Immature natural killer cell (primary cell): ENCODE measurements at regions not wholly inside any gene's neighbourhood (a gene's known extent, or its start where the extent isn't known, plus 50 kb on each side); places are given as distances from the start of the nearest gene placed in this dataset.
"Not testable (repeated sequence)": the region's sequence is repeated elsewhere in the genome, so short reads cannot be mapped to it uniquely, and the experiment has no call there.

ENCODE experiments used
- DNase-seq, 3 donors: peaks; one replicate each; pipeline ENCODE4 v3.0.0; 2022; ENCODE audit warnings: mixed read lengths in 1 of 3
- H3K27ac Mint-ChIP-seq, 6 donors: one replicate each; pipeline ENCODE4 v1.8.0; 2020; ENCODE audit warnings: mixed read lengths in 6 of 6, mild to moderate bottlenecking in 5 of 6, inconsistent platforms in 4 of 6, moderate library complexity in 3 of 6
- H3K27me3 Mint-ChIP-seq, 3 donors: one replicate each; pipeline ENCODE4 v1.8.0; 2020 to 2021; ENCODE audit warnings: low read depth in 3 of 3, mild to moderate bottlenecking in 3 of 3, mixed read lengths in 3 of 3, moderate library complexity in 3 of 3, inconsistent platforms in 1 of 3
- H3K36me3 Mint-ChIP-seq, 3 donors: one replicate each; pipeline ENCODE4 v1.8.0; 2020; ENCODE audit warnings: mixed read lengths in 3 of 3, inconsistent platforms in 2 of 3, mild to moderate bottlenecking in 2 of 3
- H3K4me1 Mint-ChIP-seq, 2 donors: one replicate each; pipeline ENCODE4 v1.8.0; 2020; ENCODE audit warnings: inconsistent platforms in 2 of 2, mild to moderate bottlenecking in 2 of 2, mixed read lengths in 2 of 2, moderate library complexity in 1 of 2
- H3K4me3 Mint-ChIP-seq, 5 donors: one replicate each; pipeline ENCODE4 v1.8.0; 2020; ENCODE audit warnings: mild to moderate bottlenecking in 5 of 5, mixed read lengths in 5 of 5, inconsistent platforms in 3 of 5, moderate library complexity in 3 of 5
- H3K9me3 Mint-ChIP-seq, 6 donors: one replicate each; pipeline ENCODE4 v1.8.0; 2020; ENCODE audit warnings: mild to moderate bottlenecking in 6 of 6, mixed read lengths in 6 of 6, inconsistent platforms in 4 of 6, moderate library complexity in 3 of 6

DNA sequence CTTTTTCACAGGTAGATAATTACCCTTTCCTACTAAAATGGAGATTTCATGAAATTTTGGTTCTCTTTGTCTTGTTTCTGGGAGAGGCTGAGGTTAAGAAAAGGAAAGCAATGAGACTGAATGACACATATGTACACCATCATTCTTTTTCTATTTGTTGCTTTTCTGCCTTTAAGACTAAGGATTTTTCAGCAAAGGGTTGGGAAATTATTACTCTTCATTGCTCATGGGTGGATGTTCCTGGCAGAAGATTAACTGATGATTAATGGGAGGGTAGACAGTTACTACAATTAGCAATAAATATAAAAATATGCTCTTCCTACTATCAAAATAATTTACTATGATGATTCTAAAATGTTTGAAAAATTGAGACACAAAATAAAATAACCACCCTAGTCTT lies 316.5 kb upstream of the USP24 start:
- Mint-ChIP-seq H3K4me3 (no peak overlapping the region), H3K36me3 (no peaks in the 10 kb centered on the region), H3K9me3 (no peaks in the 10 kb centered on the region), H3K27ac (peak overlapping the region in 1 of 6 donors; percentile 42), H3K27me3 (peaks cover 2 to 9% (median 4%) of the 10 kb centered on the region in 3 donors), H3K4me1 (peaks cover 50 to 55% of the 10 kb centered on the region in 2 donors)
- DNase-seq: no peak

- H3K9me3 Mint-ChIP-seq: no peaks in the 10 kb centered on the region
- no peak for DNase-seq
- H3K4me3 Mint-ChIP-seq: no peak overlapping the region
- H3K27ac Mint-ChIP-seq: peak overlapping the region in 1 of 6 donors; percentile 42
- H3K4me1 Mint-ChIP-seq: peaks cover 43 to 48% of the 10 kb centered on the region in 2 donors
- no peaks in the 10 kb centered on the region for H3K36me3 Mint-ChIP-seq
- H3K27me3 Mint-ChIP-seq: peaks cover 2 to 13% (median 4%) of the 10 kb centered on the region in 3 donors
Measured at GRCh38 chr1:55530749-55531478, 315.8 kb upstream of the USP24 start.

DNA sequence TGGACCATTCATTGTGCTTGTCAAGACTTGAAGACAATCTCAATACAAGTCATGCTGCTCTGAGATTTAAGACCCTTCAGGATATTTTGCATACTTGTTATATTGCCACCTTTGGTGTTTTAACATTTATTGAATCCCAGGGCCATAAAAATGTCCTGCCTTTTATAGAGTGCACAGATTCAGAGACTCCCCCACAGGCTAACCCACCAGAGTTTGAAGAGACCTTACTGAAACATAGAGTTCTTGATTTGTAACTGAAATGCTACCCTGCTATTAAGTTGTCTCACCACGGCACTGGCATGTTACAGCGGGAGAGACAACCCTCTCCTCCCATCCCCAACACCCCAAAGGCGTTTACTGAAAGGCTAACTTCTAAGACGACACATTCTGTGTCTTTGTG lies 313.9 kb upstream of the USP24 start:
- peak overlapping the region; percentile 12 to 70 (median 51) for H3K4me3 Mint-ChIP-seq
- no peak for DNase-seq
- no peaks in the 10 kb centered on the region for H3K9me3 Mint-ChIP-seq
- no peaks in the 10 kb centered on the region for H3K36me3 Mint-ChIP-seq
- peaks cover 27 to 29% of the 10 kb centered on the region in 2 donors for H3K4me1 Mint-ChIP-seq
- peak overlapping the region in 2 of 6 donors; percentile 3 to 38 for H3K27ac Mint-ChIP-seq
- H3K27me3 Mint-ChIP-seq: peaks cover 2 to 13% (median 2%) of the 10 kb centered on the region in 3 donors

DNA sequence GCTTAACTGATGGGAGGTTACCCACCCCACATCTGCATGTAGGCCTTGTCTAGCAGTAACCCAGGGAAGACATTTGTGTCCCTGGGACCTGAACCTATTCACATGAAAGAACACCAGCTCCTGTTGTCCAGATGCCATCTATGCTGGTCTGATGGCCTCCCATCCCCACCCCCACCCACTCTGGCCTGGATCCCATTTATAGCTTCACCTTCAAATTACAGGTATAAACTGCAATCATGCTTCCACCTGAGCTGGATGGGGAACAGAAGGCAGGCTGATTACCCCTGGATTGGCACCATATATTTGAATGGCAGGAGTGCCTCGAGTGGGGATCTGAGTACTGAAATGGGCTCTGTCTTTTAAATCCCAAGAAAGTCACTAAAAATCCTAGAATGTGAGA lies 312.7 kb upstream of the USP24 start:
- peak overlapping the region in 2 of 5 donors; percentile 51 to 61 for H3K4me3 Mint-ChIP-seq
- H3K27me3 Mint-ChIP-seq: peaks cover 3 to 13% (median 5%) of the 10 kb centered on the region in 3 donors
- H3K27ac Mint-ChIP-seq: peak overlapping the region in 1 of 6 donors; percentile 75
- no peaks in the 10 kb centered on the region for H3K9me3 Mint-ChIP-seq
- H3K36me3 Mint-ChIP-seq: no peaks in the 10 kb centered on the region
- peaks cover 23 to 25% of the 10 kb centered on the region in 2 donors for H3K4me1 Mint-ChIP-seq
- no peak for DNase-seq

GRCh38 chr1:55526716-55527115 lies 311.6 kb upstream of the USP24 start:
- Mint-ChIP-seq H3K27ac (no peak overlapping the region), H3K27me3 (peaks cover 3 to 13% (median 6%) of the 10 kb centered on the region in 3 donors), H3K4me1 (peaks cover 23 to 25% of the 10 kb centered on the region in 2 donors), H3K36me3 (no peaks in the 10 kb centered on the region), H3K9me3 (no peaks in the 10 kb centered on the region), H3K4me3 (no peak overlapping the region)
- DNase-seq: no peak

- Mint-ChIP-seq H3K4me3 (no peak overlapping the region), H3K36me3 (no peaks in the 10 kb centered on the region), H3K4me1 (peaks cover 13 to 16% of the 10 kb centered on the region in 2 donors), H3K9me3 (no peaks in the 10 kb centered on the region), H3K27me3 (peaks cover 1 to 8% (median 6%) of the 10 kb centered on the region in 3 donors), H3K27ac (peak overlapping the region in 2 of 6 donors; percentile 33 to 38)
- no peak for DNase-seq
Measured at GRCh38 chr1:55524006-55524405, 308.8 kb upstream of the USP24 start.

- Mint-ChIP-seq H3K9me3 (no peaks in the 10 kb centered on the region), H3K27ac (no peak overlapping the region), H3K4me3 (no peak overlapping the region), H3K27me3 (peaks cover 1 to 9% (median 6%) of the 10 kb centered on the region in 3 donors), H3K36me3 (no peaks in the 10 kb centered on the region), H3K4me1 (peaks cover 3 to 6% of the 10 kb centered on the region in 2 donors)
- DNase-seq: no peak
Measured at GRCh38 chr1:55522982-55523381, 307.8 kb upstream of the USP24 start.

GRCh38 chr1:55522353-55522903 lies 307.3 kb upstream of the USP24 start:
- Mint-ChIP-seq H3K4me1 (peaks cover 0 to under 1% of the 10 kb centered on the region in 2 donors), H3K36me3 (no peaks in the 10 kb centered on the region), H3K27me3 (peaks cover 1 to 10% (median 6%) of the 10 kb centered on the region in 3 donors), H3K27ac (no peak overlapping the region), H3K4me3 (no peak overlapping the region), H3K9me3 (no peaks in the 10 kb centered on the region)
- no peak for DNase-seq

- peaks cover 1 to 6% (median 6%) of the 10 kb centered on the region in 3 donors for H3K27me3 Mint-ChIP-seq
- no peaks in the 10 kb centered on the region for H3K9me3 Mint-ChIP-seq
- no peak for DNase-seq
- no peaks in the 10 kb centered on the region for H3K36me3 Mint-ChIP-seq
- peak overlapping the region in 1 of 6 donors; percentile 18 for H3K27ac Mint-ChIP-seq
- H3K4me3 Mint-ChIP-seq: no peak overlapping the region
- no peaks in the 10 kb centered on the region for H3K4me1 Mint-ChIP-seq
Measured at GRCh38 chr1:55520861-55521260, 305.7 kb upstream of the USP24 start.

GRCh38 chr1:55519937-55520683 lies 304.9 kb upstream of the USP24 start:
- no peak overlapping the region for H3K4me3 Mint-ChIP-seq
- H3K9me3 Mint-ChIP-seq: peaks cover 0 to 2% (median 0%) of the 10 kb centered on the region in 6 donors
- H3K36me3 Mint-ChIP-seq: no peaks in the 10 kb centered on the region
- DNase-seq: no peak
- no peak overlapping the region for H3K27ac Mint-ChIP-seq
- peaks cover 1 to 6% (median 6%) of the 10 kb centered on the region in 3 donors for H3K27me3 Mint-ChIP-seq
- H3K4me1 Mint-ChIP-seq: no peaks in the 10 kb centered on the region

DNA sequence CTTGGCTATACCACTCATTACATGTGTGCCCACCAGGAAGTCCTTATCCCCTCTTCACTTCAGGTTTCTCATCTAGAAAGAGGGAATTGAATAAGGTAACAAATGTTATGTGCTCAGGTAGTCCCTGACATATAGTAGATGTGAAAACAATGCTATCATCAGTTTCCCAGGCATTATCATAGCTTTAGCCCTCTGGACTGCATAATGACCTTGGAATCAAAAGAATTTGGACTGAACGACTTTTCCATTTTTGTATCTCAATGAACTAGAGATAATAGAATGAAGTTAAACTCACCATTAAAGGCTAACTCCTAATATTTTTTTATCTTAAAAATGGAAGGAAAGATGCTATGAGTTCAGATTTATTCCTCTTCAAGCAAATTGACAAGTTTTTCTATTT lies 304.1 kb upstream of the USP24 start:
- H3K4me1 Mint-ChIP-seq: no peaks in the 10 kb centered on the region
- no peaks in the 10 kb centered on the region for H3K36me3 Mint-ChIP-seq
- H3K9me3 Mint-ChIP-seq: peaks cover 0 to 6% (median 0%) of the 10 kb centered on the region in 6 donors
- peaks cover 1 to 6% (median 6%) of the 10 kb centered on the region in 3 donors for H3K27me3 Mint-ChIP-seq
- no peak overlapping the region for H3K27ac Mint-ChIP-seq
- H3K4me3 Mint-ChIP-seq: no peak overlapping the region
- DNase-seq: no peak

- H3K9me3 Mint-ChIP-seq: peaks cover 0 to 6% (median 0%) of the 10 kb centered on the region in 6 donors
- H3K36me3 Mint-ChIP-seq: no peaks in the 10 kb centered on the region
- no peak for DNase-seq
- H3K4me1 Mint-ChIP-seq: no peaks in the 10 kb centered on the region
- H3K4me3 Mint-ChIP-seq: no peak overlapping the region
- no peak overlapping the region for H3K27ac Mint-ChIP-seq
- peaks cover 0 to 8% (median 1%) of the 10 kb centered on the region in 3 donors for H3K27me3 Mint-ChIP-seq
Measured at GRCh38 chr1:55517036-55517435, 301.9 kb upstream of the USP24 start.

DNA sequence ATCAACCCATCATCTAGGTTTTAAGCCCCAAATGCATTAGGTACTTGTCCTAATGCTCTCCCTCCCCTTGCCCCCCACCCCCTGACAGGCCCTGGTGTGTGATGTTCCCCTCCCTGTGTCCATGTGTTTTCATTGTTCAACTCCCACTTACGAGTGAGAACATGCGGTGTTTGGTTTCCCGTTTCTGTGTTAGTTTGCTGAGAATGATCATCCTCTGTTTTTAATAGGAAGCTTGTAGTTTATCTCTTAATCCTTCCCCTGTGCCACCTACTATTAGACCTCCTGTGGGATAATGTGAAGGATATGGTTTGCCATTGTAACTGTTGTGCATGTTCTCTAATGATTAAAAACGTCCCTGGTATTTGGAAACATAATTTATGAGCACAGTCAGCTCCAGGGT lies 299.4 kb upstream of the USP24 start:
- not testable (repeated sequence) for H3K4me1 Mint-ChIP-seq, H3K4me3 Mint-ChIP-seq, H3K9me3 Mint-ChIP-seq, H3K27me3 Mint-ChIP-seq, H3K36me3 Mint-ChIP-seq, DNase-seq, H3K27ac Mint-ChIP-seq

DNA sequence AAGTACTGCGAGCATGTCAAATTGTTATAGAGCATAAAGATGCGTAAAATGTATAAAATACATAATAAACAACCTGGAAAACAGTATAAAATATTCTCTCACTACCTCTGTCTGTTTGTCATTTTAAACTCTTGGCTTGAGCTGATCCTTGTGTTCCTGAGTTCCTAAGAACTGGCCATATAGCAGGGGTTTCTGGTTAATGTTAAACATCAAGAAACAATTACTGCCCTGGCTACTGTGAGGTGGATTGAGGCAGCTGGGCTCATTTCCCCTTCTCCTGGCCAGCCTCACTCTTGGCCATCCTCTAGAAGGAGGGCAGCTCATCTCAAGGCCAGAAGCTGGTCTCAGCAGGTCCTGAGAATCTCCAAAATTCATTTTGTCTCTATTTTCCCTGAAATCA lies 297.3 kb upstream of the USP24 start:
- Mint-ChIP-seq H3K36me3 (no peaks in the 10 kb centered on the region), H3K27me3 (peaks cover 2 to 4% (median 3%) of the 10 kb centered on the region in 3 donors), H3K4me3 (no peak overlapping the region), H3K27ac (no peak overlapping the region), H3K4me1 (no peaks in the 10 kb centered on the region), H3K9me3 (peaks cover 0 to 6% (median 0%) of the 10 kb centered on the region in 6 donors)
- DNase-seq: no peak
